ENCODE measurements at regions not wholly inside any gene's neighbourhood (a gene's known extent, or its start where the extent isn't known, plus 50 kb on each side); places are given as distances from the start of the nearest gene placed in this dataset.
"Not testable (repeated sequence)": the region's sequence is repeated elsewhere in the genome, so short reads cannot be mapped to it uniquely, and the experiment has no call there.

DNA sequence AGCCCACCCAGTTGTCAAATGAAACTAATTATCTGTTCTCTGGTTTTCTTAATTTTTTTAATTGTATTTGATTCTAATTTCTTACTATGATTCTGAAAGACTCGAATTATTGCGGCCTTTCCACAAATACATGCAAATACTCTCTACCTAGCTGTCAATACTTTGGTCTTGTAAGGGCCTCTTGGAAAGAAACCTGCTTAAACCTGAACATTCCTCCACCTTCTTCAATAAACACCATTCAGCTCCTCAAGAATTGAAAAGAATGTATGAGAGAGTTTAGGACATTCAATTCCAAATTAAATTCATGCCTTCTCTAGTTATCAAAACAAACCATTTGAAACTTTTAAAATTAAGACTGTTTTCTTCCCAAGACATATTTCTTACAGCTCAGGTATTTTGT lies 385.9 kb upstream of the NOCT start:
- H3K27me3 Mint-ChIP-seq = no peaks in the 10 kb centered on the region
- POLR2A ChIA-PET = no interaction called here
- no peak for ATAC-seq (replicated peaks in 1 of 4)
- no peaks in the 10 kb centered on the region for H3K36me3 Mint-ChIP-seq
- no peak overlapping the region for H3K27ac Mint-ChIP-seq
- CTCF ChIA-PET = no interaction called here
- DNase-seq = no peak
- peaks cover 0 to 9% (median 0%) of the 10 kb centered on the region in 3 donors for H3K9me3 Mint-ChIP-seq
- no CpG with 5 or more reads among the region's 2 CpGs for WGBS (ENCODE audit: insufficient coverage)
- H3K36me3 ChIP-seq (ENCODE audit: control insufficient read depth in 2 of 2, extremely low read depth in 1 of 2, insufficient read depth in 1 of 2, low read length in 1 of 2) = no peaks in the 10 kb centered on the region
- no peak overlapping the region for H3K4me3 Mint-ChIP-seq
- no peaks in the 10 kb centered on the region for H3K4me1 ChIP-seq (ENCODE audit: control insufficient read depth in 1 of 2, extremely low read depth in 1 of 2, insufficient read depth in 2 of 2, low read length in 2 of 2)
- no peak overlapping the region for H3K4me3 ChIP-seq (ENCODE audit: control insufficient read depth in 1 of 2, extremely low read depth in 1 of 2, low read length in 1 of 2)
- no peaks in the 10 kb centered on the region for H3K27me3 ChIP-seq (replicated peaks in 1 of 2; ENCODE audit: control insufficient read depth in 2 of 2, extremely low read depth in 1 of 2, insufficient read depth in 2 of 2, low read length in 1 of 2)
- no peaks in the 10 kb centered on the region for H3K4me1 Mint-ChIP-seq
- H3K27ac ChIP-seq (ENCODE audit: low read length) = no peak overlapping the region
- no peaks in the 10 kb centered on the region for H3K9me3 ChIP-seq

DNA sequence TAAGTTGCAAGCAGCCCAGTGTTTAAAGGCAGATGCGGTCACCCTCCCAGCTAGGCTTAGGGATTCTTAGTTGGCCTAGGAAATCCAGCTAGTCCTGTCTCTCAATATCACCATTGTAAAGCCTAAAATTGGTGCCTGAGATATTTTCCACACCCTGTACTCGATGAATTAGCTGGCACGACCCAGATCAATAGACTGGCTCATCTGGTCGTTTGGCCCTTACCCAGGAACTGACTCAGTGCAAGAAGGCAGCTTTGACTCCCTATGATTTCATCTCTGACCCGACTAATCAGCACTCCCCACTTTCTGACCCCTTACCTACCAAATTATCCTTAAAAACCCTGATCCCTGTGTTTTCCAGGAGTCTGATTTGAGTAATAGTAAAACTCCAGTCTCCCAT lies 384.9 kb upstream of the SLC7A11 start:
- no peaks in the 10 kb centered on the region for H3K36me3 ChIP-seq (ENCODE audit: control insufficient read depth in 2 of 2, extremely low read depth in 1 of 2, insufficient read depth in 1 of 2, low read length in 1 of 2)
- Mint-ChIP-seq H3K9me3 (peaks cover 0 to 8% (median 5%) of the 10 kb centered on the region in 3 donors), H3K4me1 (no peaks in the 10 kb centered on the region), H3K4me3 (no peak overlapping the region), H3K36me3 (no peaks in the 10 kb centered on the region), H3K27ac (no peak overlapping the region), H3K27me3 (no peaks in the 10 kb centered on the region)
- no peak for DNase-seq
- ATAC-seq (replicated peaks in 1 of 4) = no peak
- no peaks in the 10 kb centered on the region for H3K9me3 ChIP-seq
- H3K27ac ChIP-seq (ENCODE audit: low read length) = no peak overlapping the region
- ChIA-PET POLR2A (no interaction called here), CTCF (no interaction called here)
- H3K27me3 ChIP-seq (replicated peaks in 1 of 2; ENCODE audit: control insufficient read depth in 2 of 2, extremely low read depth in 1 of 2, insufficient read depth in 2 of 2, low read length in 1 of 2) = no peaks in the 10 kb centered on the region
- no peaks in the 10 kb centered on the region for H3K4me1 ChIP-seq (ENCODE audit: control insufficient read depth in 1 of 2, extremely low read depth in 1 of 2, insufficient read depth in 2 of 2, low read length in 2 of 2)
- H3K4me3 ChIP-seq (ENCODE audit: control insufficient read depth in 1 of 2, extremely low read depth in 1 of 2, low read length in 1 of 2) = no peak overlapping the region
- WGBS (ENCODE audit: insufficient coverage) = 65% methylated on average over 4 of the region's 5 CpGs

DNA sequence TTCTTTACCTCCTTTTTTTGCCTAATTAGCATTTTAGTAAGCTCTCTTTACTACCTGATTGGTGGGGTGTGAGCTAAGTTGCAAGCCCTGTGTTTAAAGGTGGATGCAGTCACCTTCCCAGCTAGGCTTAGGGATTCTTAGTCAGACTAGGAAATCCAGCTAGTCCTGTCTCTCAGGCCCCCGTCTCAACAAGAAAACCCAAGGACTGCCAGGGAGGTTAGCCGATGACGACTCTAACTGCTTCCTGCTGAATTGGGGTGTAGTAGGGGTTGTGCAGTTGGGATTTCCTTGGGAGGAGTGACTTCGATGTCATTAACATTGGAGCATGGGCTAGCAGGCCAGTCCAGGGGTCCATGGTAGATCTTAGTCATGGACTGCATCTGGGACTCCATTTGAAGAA lies 380.2 kb upstream of the SLC7A11 start:
- H3K4me1 Mint-ChIP-seq; DNase-seq; H3K27me3 ChIP-seq (replicated peaks in 1 of 2; ENCODE audit: control insufficient read depth in 2 of 2, extremely low read depth in 1 of 2, insufficient read depth in 2 of 2, low read length in 1 of 2); CTCF ChIA-PET; H3K36me3 Mint-ChIP-seq; H3K4me3 ChIP-seq (ENCODE audit: control insufficient read depth in 1 of 2, extremely low read depth in 1 of 2, low read length in 1 of 2); H3K9me3 ChIP-seq; H3K27ac Mint-ChIP-seq; ATAC-seq (replicated peaks in 1 of 4); H3K36me3 ChIP-seq (ENCODE audit: control insufficient read depth in 2 of 2, extremely low read depth in 1 of 2, insufficient read depth in 1 of 2, low read length in 1 of 2); POLR2A ChIA-PET; H3K4me1 ChIP-seq (ENCODE audit: control insufficient read depth in 1 of 2, extremely low read depth in 1 of 2, insufficient read depth in 2 of 2, low read length in 2 of 2); H3K27ac ChIP-seq (ENCODE audit: low read length); H3K27me3 Mint-ChIP-seq; H3K4me3 Mint-ChIP-seq: not testable (repeated sequence)
- H3K9me3 Mint-ChIP-seq = peaks cover 0 to 18% (median 14%) of the 10 kb centered on the region in 3 donors
- 78% methylated on average over 4 of the region's 4 CpGs for WGBS (ENCODE audit: insufficient coverage)

DNA sequence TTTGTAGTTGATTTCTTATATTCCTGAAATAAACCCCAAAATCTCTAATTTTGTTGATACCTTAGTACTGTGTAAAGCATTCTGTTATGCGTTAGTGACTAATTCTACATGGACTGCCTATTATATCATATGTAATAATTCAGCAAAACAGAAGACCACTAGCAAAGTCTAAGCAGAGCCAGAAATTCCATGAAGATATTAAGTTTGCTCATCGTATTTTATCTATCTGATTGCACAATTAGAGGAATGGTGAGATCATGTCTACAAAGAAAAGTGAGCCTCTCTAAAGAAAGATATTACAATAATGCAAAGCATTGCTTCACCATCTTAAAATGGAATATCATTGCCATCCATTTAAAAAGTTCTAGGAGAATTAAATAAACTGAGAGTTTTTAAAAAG lies 374.6 kb upstream of the SLC7A11 start:
- ChIA-PET CTCF (no interaction called here), POLR2A (no interaction called here)
- no peaks in the 10 kb centered on the region for H3K4me1 ChIP-seq (ENCODE audit: control insufficient read depth in 1 of 2, extremely low read depth in 1 of 2, insufficient read depth in 2 of 2, low read length in 2 of 2)
- H3K4me3 ChIP-seq (ENCODE audit: control insufficient read depth in 1 of 2, extremely low read depth in 1 of 2, low read length in 1 of 2) = no peak overlapping the region
- H3K9me3 ChIP-seq = no peaks in the 10 kb centered on the region
- no peak overlapping the region for H3K27ac ChIP-seq (ENCODE audit: low read length)
- DNase-seq (no peak), ATAC-seq (replicated peaks in 1 of 4) (no peak)
- Mint-ChIP-seq H3K27me3 (no peaks in the 10 kb centered on the region), H3K36me3 (no peaks in the 10 kb centered on the region), H3K4me3 (no peak overlapping the region), H3K4me1 (no peaks in the 10 kb centered on the region), H3K27ac (no peak overlapping the region), H3K9me3 (peaks cover 0 to 11% (median 7%) of the 10 kb centered on the region in 3 donors)
- WGBS (ENCODE audit: insufficient coverage) = no CpG with 5 or more reads among the region's 2 CpGs
- H3K27me3 ChIP-seq (replicated peaks in 1 of 2; ENCODE audit: control insufficient read depth in 2 of 2, extremely low read depth in 1 of 2, insufficient read depth in 2 of 2, low read length in 1 of 2) = peaks cover 0 to 3% of the 10 kb centered on the region in 2 experiments
- no peaks in the 10 kb centered on the region for H3K36me3 ChIP-seq (ENCODE audit: control insufficient read depth in 2 of 2, extremely low read depth in 1 of 2, insufficient read depth in 1 of 2, low read length in 1 of 2)

DNA sequence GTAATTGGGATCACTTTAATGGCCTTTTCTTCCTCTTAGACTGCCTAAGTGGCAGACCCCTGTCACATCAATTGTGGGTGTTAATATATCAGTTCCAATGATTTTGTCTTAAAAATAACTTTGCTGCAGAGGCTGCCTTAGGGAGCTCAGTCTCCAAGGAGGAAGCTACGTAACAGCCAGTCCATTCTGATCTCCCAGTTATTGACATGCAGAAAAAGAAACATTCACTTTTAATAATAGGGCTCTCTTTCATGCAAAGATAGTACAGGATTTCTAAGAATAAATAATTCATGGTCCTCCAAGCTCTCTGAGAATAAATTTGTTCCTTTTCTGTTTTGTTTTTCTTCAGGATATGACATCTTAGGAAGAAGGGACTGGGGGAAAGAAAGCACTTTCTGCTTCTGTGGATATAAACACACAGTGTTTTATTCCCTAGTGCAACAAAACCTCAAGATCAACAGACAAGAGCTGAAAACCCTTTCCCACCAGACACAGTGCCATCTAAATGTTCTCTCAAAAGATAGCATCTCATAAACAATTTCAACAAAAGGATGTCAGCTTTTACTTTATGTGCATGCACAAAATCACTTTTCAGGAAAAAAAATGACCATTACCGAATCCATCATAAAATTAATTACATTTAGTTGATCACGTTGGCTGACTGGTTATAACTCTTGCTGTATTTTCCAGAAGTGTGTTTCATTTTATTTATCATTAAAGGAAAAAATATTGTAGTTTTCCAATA lies 372.4 kb upstream of the SLC7A11 start:
- no peak for ATAC-seq (replicated peaks in 1 of 4)
- no CpG with 5 or more reads among the region's 3 CpGs for WGBS (ENCODE audit: insufficient coverage)
- Histone ChIP-seq H3K4me1 (ENCODE audit: control insufficient read depth in 1 of 2, extremely low read depth in 1 of 2, insufficient read depth in 2 of 2, low read length in 2 of 2) (no peaks in the 10 kb centered on the region), H3K27ac (ENCODE audit: low read length) (no peak overlapping the region), H3K4me3 (ENCODE audit: control insufficient read depth in 1 of 2, extremely low read depth in 1 of 2, low read length in 1 of 2) (no peak overlapping the region), H3K27me3 (replicated peaks in 1 of 2; ENCODE audit: control insufficient read depth in 2 of 2, extremely low read depth in 1 of 2, insufficient read depth in 2 of 2, low read length in 1 of 2) (peaks cover 0 to 3% of the 10 kb centered on the region in 2 experiments), H3K36me3 (ENCODE audit: control insufficient read depth in 2 of 2, extremely low read depth in 1 of 2, insufficient read depth in 1 of 2, low read length in 1 of 2) (no peaks in the 10 kb centered on the region), H3K9me3 (no peaks in the 10 kb centered on the region)
- ChIA-PET CTCF (no interaction called here), POLR2A (interaction anchor here in 1 of 2 donors (0.6 kb wide), 1 partner anchor 21 kb away, joined by 3 read pairs; no protein-coding TSS in a partner anchor)
- DNase-seq = no peak
- peaks cover 0 to 10% (median 4%) of the 10 kb centered on the region in 3 donors for H3K9me3 Mint-ChIP-seq
- no peak overlapping the region for H3K27ac Mint-ChIP-seq
- no peak overlapping the region for H3K4me3 Mint-ChIP-seq
- H3K36me3 Mint-ChIP-seq = no peaks in the 10 kb centered on the region
- H3K27me3 Mint-ChIP-seq = no peaks in the 10 kb centered on the region
- H3K4me1 Mint-ChIP-seq = no peaks in the 10 kb centered on the region

DNA sequence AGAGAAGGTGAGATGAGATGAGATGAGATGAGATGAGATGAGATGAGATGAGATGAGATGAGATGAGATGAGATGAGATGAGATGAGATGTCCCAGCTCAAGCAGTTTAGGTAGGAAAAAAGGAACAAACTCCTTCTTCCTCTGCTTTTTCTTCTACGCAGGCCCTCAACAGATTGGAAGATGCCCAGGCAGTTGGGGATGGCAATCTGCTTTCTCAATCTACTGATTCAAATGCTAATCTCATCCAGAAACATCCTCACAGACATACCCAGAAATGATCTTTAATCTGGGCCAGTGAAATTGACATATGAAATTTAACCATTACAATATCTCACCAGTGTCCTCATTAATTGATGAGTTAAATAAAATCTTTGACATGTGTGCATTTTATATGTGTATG lies 370.3 kb upstream of the SLC7A11 start:
- Mint-ChIP-seq H3K36me3 (no peaks in the 10 kb centered on the region), H3K9me3 (no peaks in the 10 kb centered on the region), H3K4me3 (no peak overlapping the region), H3K4me1 (no peaks in the 10 kb centered on the region), H3K27me3 (no peaks in the 10 kb centered on the region), H3K27ac (no peak overlapping the region)
- CTCF ChIA-PET = no interaction called here
- DNase-seq (no peak), ATAC-seq (replicated peaks in 1 of 4) (no peak)
- Histone ChIP-seq H3K4me1 (ENCODE audit: control insufficient read depth in 1 of 2, extremely low read depth in 1 of 2, insufficient read depth in 2 of 2, low read length in 2 of 2) (no peaks in the 10 kb centered on the region), H3K9me3 (no peaks in the 10 kb centered on the region), H3K27ac (ENCODE audit: low read length) (no peak overlapping the region), H3K4me3 (ENCODE audit: control insufficient read depth in 1 of 2, extremely low read depth in 1 of 2, low read length in 1 of 2) (no peak overlapping the region), H3K36me3 (ENCODE audit: control insufficient read depth in 2 of 2, extremely low read depth in 1 of 2, insufficient read depth in 1 of 2, low read length in 1 of 2) (no peaks in the 10 kb centered on the region), H3K27me3 (replicated peaks in 1 of 2; ENCODE audit: control insufficient read depth in 2 of 2, extremely low read depth in 1 of 2, insufficient read depth in 2 of 2, low read length in 1 of 2) (peaks cover 0 to 3% of the 10 kb centered on the region in 2 experiments)
- POLR2A ChIA-PET = no interaction called here
- no CpG with 5 or more reads among the region's 1 CpG for WGBS (ENCODE audit: insufficient coverage)

DNA sequence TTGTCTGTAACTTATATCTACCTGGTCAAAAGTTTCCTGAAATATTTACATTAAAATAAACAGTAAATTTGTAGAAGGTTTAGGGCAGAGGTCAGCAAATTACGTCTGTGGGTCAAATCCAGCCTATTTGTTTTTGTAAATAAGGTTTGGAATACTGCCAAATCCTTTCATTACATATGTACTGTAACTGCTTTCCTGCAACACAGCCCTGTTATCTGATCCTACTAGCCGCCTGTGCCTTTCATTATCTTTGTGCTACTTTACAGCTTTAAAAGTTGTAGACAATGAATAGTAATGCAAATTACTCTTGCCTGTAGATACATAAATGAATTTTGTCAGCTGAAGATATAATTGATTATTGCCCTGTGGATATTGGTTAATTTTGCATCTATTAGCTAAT lies 369.6 kb upstream of the SLC7A11 start:
- ChIA-PET POLR2A (no interaction called here), CTCF (no interaction called here)
- Histone ChIP-seq H3K36me3 (ENCODE audit: control insufficient read depth in 2 of 2, extremely low read depth in 1 of 2, insufficient read depth in 1 of 2, low read length in 1 of 2) (no peaks in the 10 kb centered on the region), H3K27me3 (replicated peaks in 1 of 2; ENCODE audit: control insufficient read depth in 2 of 2, extremely low read depth in 1 of 2, insufficient read depth in 2 of 2, low read length in 1 of 2) (peaks cover 0 to 3% of the 10 kb centered on the region in 2 experiments), H3K9me3 (no peaks in the 10 kb centered on the region), H3K4me1 (ENCODE audit: control insufficient read depth in 1 of 2, extremely low read depth in 1 of 2, insufficient read depth in 2 of 2, low read length in 2 of 2) (no peaks in the 10 kb centered on the region), H3K4me3 (ENCODE audit: control insufficient read depth in 1 of 2, extremely low read depth in 1 of 2, low read length in 1 of 2) (no peak overlapping the region), H3K27ac (ENCODE audit: low read length) (no peak overlapping the region)
- no peak overlapping the region for H3K27ac Mint-ChIP-seq
- no peaks in the 10 kb centered on the region for H3K9me3 Mint-ChIP-seq
- ATAC-seq (replicated peaks in 1 of 4) (no peak), DNase-seq (no peak)
- H3K4me3 Mint-ChIP-seq = no peak overlapping the region
- no peaks in the 10 kb centered on the region for H3K36me3 Mint-ChIP-seq
- no peaks in the 10 kb centered on the region for H3K27me3 Mint-ChIP-seq
- WGBS (ENCODE audit: insufficient coverage) = no CpG with 5 or more reads among the region's 2 CpGs
- H3K4me1 Mint-ChIP-seq = no peaks in the 10 kb centered on the region

Data from T-cell (primary cell).